KMS-11 (cell line): ENCODE measurements at regions not wholly inside any gene's neighbourhood (a gene's known extent, or its start where the extent isn't known, plus 50 kb on each side); places are given as distances from the start of the nearest gene placed in this dataset.

Experiments
- H2AFZ ChIP-seq: fragments of 200-600 bp; sonication (generic); 2 replicates; pipeline ENCODE4 v1.6.1; 2016; ENCODE audit warnings: antibody characterized with exemption, mixed run types, low read depth
- H3K27ac ChIP-seq: fragments of 200-600 bp; sonication (generic); 2 replicates; pipeline ENCODE4 v1.6.1; 2016; ENCODE audit warnings: mild to moderate bottlenecking, mixed run types
- H3K27me3 ChIP-seq: fragments of 200-600 bp; sonication (generic); 2 replicates; pipeline ENCODE4 v1.6.1; 2017; ENCODE audit warnings: mild to moderate bottlenecking, low read depth, mixed run types, moderate library complexity; ENCODE audit not compliant: insufficient read depth
- H3K36me3 ChIP-seq: fragments of 200-600 bp; sonication (generic); 2 replicates; pipeline ENCODE4 v1.6.1; 2017; ENCODE audit warnings: mild to moderate bottlenecking, mixed run types; ENCODE audit not compliant: insufficient read depth
- H3K4me1 ChIP-seq: fragments of 200-600 bp; sonication (generic); 2 replicates; pipeline ENCODE4 v1.6.1; 2016; ENCODE audit warnings: mild to moderate bottlenecking, low read depth, mixed run types; ENCODE audit not compliant: poor library complexity, severe bottlenecking
- H3K4me2 ChIP-seq: fragments of 200-600 bp; sonication (generic); 2 replicates; pipeline ENCODE4 v1.7.0; 2016; ENCODE audit warnings: mild to moderate bottlenecking, mixed run types
- H3K4me3 ChIP-seq: fragments of 200-600 bp; sonication (generic); IDR thresholded peaks from 2 replicates; pipeline ENCODE4 v1.6.1; 2017; ENCODE audit warnings: low read depth, low read length, mixed read lengths; ENCODE audit not compliant: insufficient read depth
- H3K79me2 ChIP-seq: fragments of 200-600 bp; sonication (generic); 2 replicates; pipeline ENCODE4 v1.6.1; 2016; ENCODE audit warnings: low read depth, mixed run types; ENCODE audit not compliant: insufficient read depth
- H3K9ac ChIP-seq: fragments of 200-600 bp; sonication (generic); 2 replicates; pipeline ENCODE4 v1.6.1; 2016; ENCODE audit warnings: mild to moderate bottlenecking, mixed run types
- H4K20me1 ChIP-seq: fragments of 200-600 bp; sonication (generic); 2 replicates; pipeline ENCODE4 v1.6.1; 2016; ENCODE audit warnings: mild to moderate bottlenecking, mixed run types; ENCODE audit not compliant: insufficient read depth
- TF ChIP-seq, protein P1 (sequence below): fragments of 200-600 bp; sonication (generic); conservative IDR thresholded peaks from 2 replicates; pipeline ENCODE4 v1.6.1; 2017; ENCODE audit warnings: low read depth, mild to moderate bottlenecking, antibody characterized with exemption, low read length, moderate library complexity, mixed read lengths

DNA sequence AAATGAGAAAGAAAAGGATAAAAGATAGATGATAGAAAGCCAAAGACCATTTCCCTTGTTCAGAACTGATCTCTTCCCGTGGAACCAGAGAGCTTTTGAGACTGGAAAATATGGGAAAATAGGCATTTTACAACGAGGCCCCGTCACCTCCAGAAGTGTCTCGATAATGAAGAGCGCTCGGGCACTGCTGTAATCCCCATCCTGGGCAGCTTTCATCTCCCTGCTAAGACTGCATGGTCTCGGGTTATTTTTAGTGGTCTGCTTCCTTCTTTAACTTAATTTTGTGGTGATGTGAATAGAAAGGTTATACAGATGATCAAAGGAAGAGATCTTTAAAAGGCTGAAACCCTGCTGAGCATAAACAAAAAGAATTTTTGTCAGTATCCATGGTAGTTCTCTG lies 176.6 kb downstream of the METTL4 start:
- Histone ChIP-seq H3K27me3 (no peaks in the 10 kb centered on the region), H4K20me1 (no peaks in the 10 kb centered on the region), H3K4me3 (no peak overlapping the region), H3K4me1 (no peaks in the 10 kb centered on the region), H3K9ac (no peak overlapping the region), H2AFZ (no peak overlapping the region), H3K79me2 (no peaks in the 10 kb centered on the region), H3K36me3 (no peaks in the 10 kb centered on the region), H3K4me2 (no peak overlapping the region), H3K27ac (no peak overlapping the region)
- TF ChIP-seq, protein P1, sequence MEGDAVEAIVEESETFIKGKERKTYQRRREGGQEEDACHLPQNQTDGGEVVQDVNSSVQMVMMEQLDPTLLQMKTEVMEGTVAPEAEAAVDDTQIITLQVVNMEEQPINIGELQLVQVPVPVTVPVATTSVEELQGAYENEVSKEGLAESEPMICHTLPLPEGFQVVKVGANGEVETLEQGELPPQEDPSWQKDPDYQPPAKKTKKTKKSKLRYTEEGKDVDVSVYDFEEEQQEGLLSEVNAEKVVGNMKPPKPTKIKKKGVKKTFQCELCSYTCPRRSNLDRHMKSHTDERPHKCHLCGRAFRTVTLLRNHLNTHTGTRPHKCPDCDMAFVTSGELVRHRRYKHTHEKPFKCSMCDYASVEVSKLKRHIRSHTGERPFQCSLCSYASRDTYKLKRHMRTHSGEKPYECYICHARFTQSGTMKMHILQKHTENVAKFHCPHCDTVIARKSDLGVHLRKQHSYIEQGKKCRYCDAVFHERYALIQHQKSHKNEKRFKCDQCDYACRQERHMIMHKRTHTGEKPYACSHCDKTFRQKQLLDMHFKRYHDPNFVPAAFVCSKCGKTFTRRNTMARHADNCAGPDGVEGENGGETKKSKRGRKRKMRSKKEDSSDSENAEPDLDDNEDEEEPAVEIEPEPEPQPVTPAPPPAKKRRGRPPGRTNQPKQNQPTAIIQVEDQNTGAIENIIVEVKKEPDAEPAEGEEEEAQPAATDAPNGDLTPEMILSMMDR, result no peak

DNA sequence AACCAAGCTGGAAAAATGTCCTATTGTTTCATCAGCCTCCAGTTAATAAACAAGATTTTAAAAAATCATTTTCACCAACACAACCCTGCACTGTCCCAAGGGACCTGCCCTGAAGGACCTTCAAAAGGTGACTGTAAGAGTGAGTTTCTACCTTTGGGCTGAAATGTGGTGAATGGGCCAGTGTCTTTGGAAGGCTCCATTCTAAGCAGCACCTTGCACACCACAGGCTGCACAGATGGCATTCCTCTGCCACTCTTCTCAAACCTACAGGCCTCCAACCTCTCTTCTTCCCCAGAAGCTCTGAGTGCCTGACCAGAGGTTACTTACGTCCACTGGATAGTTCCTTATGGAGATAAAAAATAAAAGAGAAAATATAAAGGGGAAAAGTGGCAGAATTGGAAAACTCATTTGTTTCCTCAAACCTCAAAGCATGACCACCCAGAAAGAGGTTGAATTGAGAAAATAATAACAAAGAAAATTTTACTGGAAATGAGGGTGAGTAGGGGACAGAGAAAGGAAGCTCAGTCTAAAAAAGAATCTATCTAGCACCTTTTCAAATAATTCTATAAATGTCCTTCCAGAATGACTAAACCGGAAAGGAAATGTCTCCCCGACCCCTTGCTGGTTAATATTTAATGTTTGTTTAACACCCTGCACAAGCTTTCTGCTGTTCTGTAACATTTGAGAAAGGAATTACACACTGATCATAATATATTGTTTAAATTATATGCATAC lies 175.7 kb downstream of the METTL4 start:
- no peaks in the 10 kb centered on the region for H3K36me3 ChIP-seq
- H3K27me3 ChIP-seq, result no peaks in the 10 kb centered on the region
- H2AFZ ChIP-seq, result no peak overlapping the region
- H3K9ac ChIP-seq, result no peak overlapping the region
- H3K4me2 ChIP-seq, result no peak overlapping the region
- H3K4me1 ChIP-seq, result no peaks in the 10 kb centered on the region
- H3K79me2 ChIP-seq, result no peaks in the 10 kb centered on the region
- H4K20me1 ChIP-seq, result no peaks in the 10 kb centered on the region
- no peak overlapping the region for H3K27ac ChIP-seq
- TF ChIP-seq, protein P1, result no peak
- no peak overlapping the region for H3K4me3 ChIP-seq

- TF ChIP-seq, protein P1, result no peak
- Histone ChIP-seq H3K27ac (no peak overlapping the region), H3K9ac (no peak overlapping the region), H3K27me3 (no peaks in the 10 kb centered on the region), H2AFZ (no peak overlapping the region), H3K4me2 (no peak overlapping the region), H3K4me1 (no peaks in the 10 kb centered on the region), H4K20me1 (no peaks in the 10 kb centered on the region), H3K36me3 (no peaks in the 10 kb centered on the region), H3K4me3 (no peak overlapping the region), H3K79me2 (no peaks in the 10 kb centered on the region)
Observed at GRCh38 chr18:2396162-2396505, 175.2 kb downstream of the METTL4 start.

DNA sequence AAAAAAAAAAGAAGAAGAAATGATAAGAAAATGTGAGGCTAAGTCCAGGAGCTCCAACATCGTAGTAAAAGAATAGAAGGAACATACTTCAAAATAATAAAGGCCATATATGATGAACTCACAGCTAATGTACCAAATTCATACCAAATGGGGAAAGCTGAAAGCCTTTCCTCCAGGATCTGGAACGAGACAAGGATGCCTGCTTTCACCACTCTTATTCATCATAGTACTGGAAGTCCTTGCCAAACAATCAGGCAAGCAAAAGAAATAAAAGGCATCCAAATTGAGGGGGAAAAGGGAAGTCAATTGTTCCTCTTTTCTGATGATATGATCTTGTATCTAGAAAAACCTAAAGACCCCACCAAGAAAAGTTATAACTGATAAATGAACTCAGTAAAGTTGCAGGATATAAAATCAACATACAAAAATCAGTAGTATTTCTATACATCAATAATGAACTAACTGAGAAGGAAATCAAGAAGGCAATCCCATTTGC lies 170.6 kb downstream of the METTL4 start:
- Histone ChIP-seq H3K4me2 (no peak overlapping the region), H4K20me1 (no peaks in the 10 kb centered on the region), H3K79me2 (no peaks in the 10 kb centered on the region), H3K36me3 (no peaks in the 10 kb centered on the region), H3K9ac (no peak overlapping the region), H3K4me1 (no peaks in the 10 kb centered on the region), H3K27me3 (no peaks in the 10 kb centered on the region), H3K27ac (no peak overlapping the region), H3K4me3 (no peak overlapping the region), H2AFZ (no peak overlapping the region)
- TF ChIP-seq, protein P1, result no peak
